PC-9 (cell line): ENCODE measurements at regions not wholly inside any gene's neighbourhood (a gene's known extent, or its start where the extent isn't known, plus 50 kb on each side); places are given as distances from the start of the nearest gene placed in this dataset.

ENCODE experiments used
- EZH2 ChIP-seq: fragments of 200-600 bp; sonication (generic); IDR thresholded peaks from 2 replicates; pipeline ENCODE4 v1.8.0; 2017; ENCODE audit warnings: antibody characterized with exemption, low read depth
- TF ChIP-seq, protein P1 (sequence below): fragments of 200-600 bp; sonication (generic); conservative IDR thresholded peaks from 2 replicates; pipeline ENCODE4 v1.6.1; 2017; ENCODE audit warnings: mixed run types, antibody characterized with exemption, mild to moderate bottlenecking, moderate library complexity

DNA sequence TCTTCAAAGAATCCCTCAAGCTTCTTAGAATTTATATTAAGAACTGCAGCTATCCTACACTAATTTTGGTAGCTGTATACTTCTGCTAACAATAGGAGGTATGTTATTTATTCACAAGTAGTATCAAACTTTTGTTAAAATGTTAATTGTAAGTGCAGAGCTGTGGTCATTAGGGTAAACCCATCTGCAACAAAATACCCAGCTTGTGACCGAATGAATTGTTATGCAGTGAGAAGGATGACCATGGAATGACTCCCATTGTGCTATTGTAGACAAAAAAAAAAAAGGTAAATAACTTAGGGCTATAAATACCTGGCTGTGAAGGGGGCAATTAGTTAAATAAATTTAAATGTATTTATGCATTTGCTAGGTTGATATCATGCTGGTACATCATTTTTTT, 186.1 kb downstream of the ADCYAP1 start:
- TF ChIP-seq, protein P1, sequence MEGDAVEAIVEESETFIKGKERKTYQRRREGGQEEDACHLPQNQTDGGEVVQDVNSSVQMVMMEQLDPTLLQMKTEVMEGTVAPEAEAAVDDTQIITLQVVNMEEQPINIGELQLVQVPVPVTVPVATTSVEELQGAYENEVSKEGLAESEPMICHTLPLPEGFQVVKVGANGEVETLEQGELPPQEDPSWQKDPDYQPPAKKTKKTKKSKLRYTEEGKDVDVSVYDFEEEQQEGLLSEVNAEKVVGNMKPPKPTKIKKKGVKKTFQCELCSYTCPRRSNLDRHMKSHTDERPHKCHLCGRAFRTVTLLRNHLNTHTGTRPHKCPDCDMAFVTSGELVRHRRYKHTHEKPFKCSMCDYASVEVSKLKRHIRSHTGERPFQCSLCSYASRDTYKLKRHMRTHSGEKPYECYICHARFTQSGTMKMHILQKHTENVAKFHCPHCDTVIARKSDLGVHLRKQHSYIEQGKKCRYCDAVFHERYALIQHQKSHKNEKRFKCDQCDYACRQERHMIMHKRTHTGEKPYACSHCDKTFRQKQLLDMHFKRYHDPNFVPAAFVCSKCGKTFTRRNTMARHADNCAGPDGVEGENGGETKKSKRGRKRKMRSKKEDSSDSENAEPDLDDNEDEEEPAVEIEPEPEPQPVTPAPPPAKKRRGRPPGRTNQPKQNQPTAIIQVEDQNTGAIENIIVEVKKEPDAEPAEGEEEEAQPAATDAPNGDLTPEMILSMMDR = no peak
- TF ChIP-seq EZH2 = no peak
